22Rv1 (cell line): ENCODE measurements at regions not wholly inside any gene's neighbourhood (a gene's known extent, or its start where the extent isn't known, plus 50 kb on each side); places are given as distances from the start of the nearest gene placed in this dataset.
"Not testable (repeated sequence)": the region's sequence is repeated elsewhere in the genome, so short reads cannot be mapped to it uniquely, and the experiment has no call there.

Experiments used
- H3K27ac ChIP-seq: fragments of 450-650 bp; 2 replicates; pipeline ENCODE4 v1.5.1; 2017
- CTCF ChIP-seq: fragments of 450-650 bp; IDR thresholded peaks from 2 replicates; pipeline ENCODE4 v1.5.1; 2017; ENCODE audit warnings: mild to moderate bottlenecking
- ZFX ChIP-seq: fragments of 450-650 bp; IDR thresholded peaks from 2 replicates; pipeline ENCODE4 v1.6.1; 2017; ENCODE audit warnings: antibody characterized with exemption, borderline replicate concordance

- no peak overlapping the region for H3K27ac ChIP-seq
- TF ChIP-seq CTCF (no peak), ZFX (no peak)
These were observed 109.5 kb upstream of the TEX13C start for GRCh38 chrX:125210146-125210545.

GRCh38 chrX:125219852-125220251 is 99.8 kb upstream of the TEX13C start:
- no peak overlapping the region for H3K27ac ChIP-seq
- TF ChIP-seq CTCF (no peak), ZFX (no peak)

GRCh38 chrX:125236955-125237354 is 82.7 kb upstream of the TEX13C start:
- TF ChIP-seq CTCF = no peak
- no peak for TF ChIP-seq ZFX
- no peak overlapping the region for H3K27ac ChIP-seq

GRCh38 chrX:125248931-125249330 is 70.7 kb upstream of the TEX13C start:
- TF ChIP-seq CTCF = no peak
- no peak for TF ChIP-seq ZFX
- H3K27ac ChIP-seq = no peak overlapping the region

GRCh38 chrX:125255759-125256158 is 63.9 kb upstream of the TEX13C start:
- not testable (repeated sequence) for H3K27ac ChIP-seq

- TF ChIP-seq ZFX (no peak), CTCF (no peak)
- no peak overlapping the region for H3K27ac ChIP-seq
These were observed 56.8 kb upstream of the TEX13C start for GRCh38 chrX:125262836-125263235.

- TF ChIP-seq CTCF (no peak), ZFX (no peak)
- H3K27ac ChIP-seq = no peak overlapping the region
These were observed 53.5 kb upstream of the TEX13C start for GRCh38 chrX:125266153-125266660.
